H1 (cell line): ENCODE measurements at regions not wholly inside any gene's neighbourhood (a gene's known extent, or its start where the extent isn't known, plus 50 kb on each side); places are given as distances from the start of the nearest gene placed in this dataset.
A peak's percentile ranks its signal among the peaks of the same experiment; 100 is the strongest.

Experiments used
- CTCF ChIA-PET: fragments of 300-600 bp; sonication (Branson Sonifier 250); formaldehyde crosslinking; loops from one replicate; lab custom pipeline; 2021; ENCODE audit not compliant: partially characterized antibody; lab: Charles Lee
- POLR2A ChIA-PET: fragments of 300-600 bp; sonication (Branson Sonifier 250); formaldehyde crosslinking; loops from one replicate; lab custom pipeline; 2021; ENCODE audit warnings: inconsistent platforms; ENCODE audit not compliant: partially characterized antibody; lab: Charles Lee
- DNase-seq, 2 experiments: peaks; one replicate each; pipeline versions ENCODE4 v3.0.0 to v3.0.0-alpha.2; 2010 to 2022; ENCODE audit warnings: low spot score in 2 of 2, low read depth in 1 of 2, mixed read lengths in 1 of 2
- FAIRE-seq: peaks from 2 replicates; lab custom pipeline; 2011; peaks lifted over from hg19 to GRCh38; lab: Jason Lieb, UNC
- H2AFZ ChIP-seq: 2 replicates; pipeline ENCODE4 v1.8.1; 2012; ENCODE audit warnings: low read length, inconsistent platforms
- H2AK5ac ChIP-seq: 2 replicates; pipeline ENCODE4 v1.6.1; 2013; ENCODE audit warnings: low read depth, low read length
- H2BK120ac ChIP-seq: replicated peaks from 2 replicates; pipeline ENCODE3; 2013; ENCODE audit warnings: low read depth, low read length, inconsistent platforms
- H2BK12ac ChIP-seq: 2 replicates; pipeline ENCODE4 v1.6.1; 2013; ENCODE audit warnings: low read depth, low read length
- H2BK15ac ChIP-seq: 2 replicates; pipeline ENCODE4 v1.6.1; 2013; ENCODE audit warnings: low read length
- H2BK20ac ChIP-seq: 2 replicates; pipeline ENCODE4 v1.6.1; 2013; ENCODE audit warnings: low read length
- H2BK5ac ChIP-seq: 2 replicates; pipeline ENCODE4 v1.6.1; 2013; ENCODE audit warnings: low read depth, low read length
- H3K14ac ChIP-seq: 2 replicates; pipeline ENCODE4 v1.6.1; 2013; ENCODE audit warnings: inconsistent platforms; ENCODE audit not compliant: insufficient read length
- H3K18ac ChIP-seq: 2 replicates; pipeline ENCODE4 v1.6.1; 2013; ENCODE audit warnings: low read length; ENCODE audit errors: extremely low read depth
- H3K23ac ChIP-seq: 2 replicates; pipeline ENCODE4 v1.6.1; 2013; ENCODE audit warnings: inconsistent platforms; ENCODE audit not compliant: insufficient read length
- H3K23me2 ChIP-seq: 2 replicates; pipeline ENCODE4 v1.6.1; 2013; ENCODE audit warnings: low read depth, low read length
- H3K27ac ChIP-seq: 2 replicates; pipeline ENCODE4 v1.6.1; 2011; ENCODE audit warnings: low read depth, low read length, inconsistent platforms
- H3K27me3 ChIP-seq, 4 experiments: replicated peaks in 1 of 4; 1 replicate in 1 of 4; 2 replicates in 3 of 4; pipeline versions ENCODE4 v1.6.1 to v1.8.1; 2011 to 2013; ENCODE audit warnings: low read length in 3 of 4, mild to moderate bottlenecking in 3 of 4, inconsistent platforms in 2 of 4, mixed read lengths in 2 of 4, moderate library complexity in 1 of 4; ENCODE audit not compliant: control insufficient read depth in 3 of 4, insufficient read depth in 3 of 4; ENCODE audit errors: extremely low read depth in 1 of 4
- H3K36me3 ChIP-seq, 4 experiments: 2 replicates each; pipeline versions ENCODE4 v1.6.1 to v1.8.1; 2011 to 2013; ENCODE audit warnings: mild to moderate bottlenecking in 4 of 4, low read length in 3 of 4, moderate library complexity in 2 of 4, control low read depth in 1 of 4, inconsistent platforms in 1 of 4; ENCODE audit not compliant: insufficient read depth in 4 of 4, control insufficient read depth in 2 of 4
- H3K4ac ChIP-seq: replicated peaks from 2 replicates; pipeline ENCODE3; 2013; ENCODE audit warnings: low read length, low read depth, mixed read lengths, inconsistent platforms; ENCODE audit not compliant: insufficient read length
- H3K4me1 ChIP-seq, 4 experiments: replicated peaks in 1 of 4; 1 replicate in 1 of 4; 2 replicates in 3 of 4; pipeline versions ENCODE4 v1.6.1 to v1.8.1; 2011 to 2013; ENCODE audit warnings: low read length in 3 of 4, inconsistent platforms in 2 of 4, mixed read lengths in 1 of 4; ENCODE audit not compliant: insufficient read depth in 4 of 4, control insufficient read depth in 3 of 4
- H3K4me2 ChIP-seq, 2 experiments: 2 replicates each; pipeline versions ENCODE4 v1.6.1 to v1.8.1; 2011 to 2013; ENCODE audit warnings: low read depth in 2 of 2, low read length in 2 of 2, control low read depth in 1 of 2, inconsistent platforms in 1 of 2, mild to moderate bottlenecking in 1 of 2; ENCODE audit not compliant: insufficient read depth in 1 of 2
- H3K4me3 ChIP-seq, 4 experiments: fragments of 200-600, 300-600 bp in 1 of 4; sonication (generic), shearing (Covaris generic), sonication (Bioruptor Twin) in 1 of 4; 2 replicates each; pipeline versions ENCODE4 v1.5.1 to v1.8.1; 2011 to 2016; ENCODE audit warnings: low read length in 4 of 4, low read depth in 3 of 4, control low read depth in 2 of 4, inconsistent platforms in 2 of 4, mild to moderate bottlenecking in 2 of 4, mixed read lengths in 1 of 4, moderate library complexity in 1 of 4; ENCODE audit not compliant: insufficient read depth in 2 of 4; ENCODE audit errors: extremely low read depth in 1 of 4
- H3K56ac ChIP-seq: replicated peaks from 2 replicates; pipeline ENCODE3; 2013; ENCODE audit warnings: low read depth, mild to moderate bottlenecking, mixed read lengths, low read length, inconsistent platforms; ENCODE audit not compliant: insufficient read length
- H3K79me1 ChIP-seq: 2 replicates; pipeline ENCODE4 v1.6.1; 2013; ENCODE audit warnings: low read depth, low read length, control low read depth
- H3K79me2 ChIP-seq, 2 experiments: 2 replicates each; pipeline versions ENCODE4 v1.6.1 to v1.8.1; 2012 to 2013; ENCODE audit warnings: low read length in 2 of 2, mild to moderate bottlenecking in 2 of 2, inconsistent platforms in 1 of 2; ENCODE audit not compliant: insufficient read depth in 2 of 2, control insufficient read depth in 1 of 2
- H3K9ac ChIP-seq, 4 experiments: replicated peaks in 1 of 4; 1 replicate in 1 of 4; 2 replicates in 3 of 4; pipeline versions ENCODE4 v1.6.1 to v1.8.1; 2011 to 2013; ENCODE audit warnings: low read depth in 3 of 4, low read length in 3 of 4, control low read depth in 2 of 4, mild to moderate bottlenecking in 2 of 4, moderate library complexity in 2 of 4, inconsistent platforms in 1 of 4; ENCODE audit errors: extremely low read depth in 1 of 4
- H3K9me3 ChIP-seq, 2 experiments: 2 replicates each; pipeline versions ENCODE4 v1.6.1 to v1.8.1; 2012 to 2013; ENCODE audit warnings: mild to moderate bottlenecking in 2 of 2, moderate library complexity in 2 of 2, control low read depth in 1 of 2, inconsistent platforms in 1 of 2, low read depth in 1 of 2, low read length in 1 of 2, mixed read lengths in 1 of 2; ENCODE audit not compliant: insufficient read depth in 2 of 2
- H4K20me1 ChIP-seq, 2 experiments: replicated peaks in 1 of 2; 2 replicates each; pipeline versions ENCODE3 to v1.8.1; 2011 to 2013; ENCODE audit warnings: inconsistent platforms in 2 of 2, low read length in 2 of 2, mild to moderate bottlenecking in 1 of 2; ENCODE audit not compliant: insufficient read depth in 2 of 2, control insufficient read depth in 1 of 2
- H4K5ac ChIP-seq: 2 replicates; pipeline ENCODE4 v1.6.1; 2013; ENCODE audit warnings: low read length, low read depth, mixed read lengths, inconsistent platforms; ENCODE audit not compliant: insufficient read length
- H4K8ac ChIP-seq: 2 replicates; pipeline ENCODE4 v1.8.0; 2013; ENCODE audit warnings: mild to moderate bottlenecking, moderate library complexity, low read length, inconsistent platforms; ENCODE audit not compliant: insufficient read depth; ENCODE audit errors: extremely low read depth
- H4K91ac ChIP-seq: replicated peaks from 2 replicates; pipeline ENCODE3; 2013; ENCODE audit warnings: low read length, mixed read lengths, inconsistent platforms; ENCODE audit not compliant: insufficient read length
- CEBPB ChIP-seq: IDR thresholded peaks from 2 replicates; pipeline ENCODE4 v1.6.1; 2012; ENCODE audit warnings: low read depth, low read length
- CTCF ChIP-seq, 3 experiments: IDR thresholded peaks; 1 replicate in 2 of 3; 2 replicates in 1 of 3; pipeline versions ENCODE4 v1.5.1 to v1.6.1; 2011; ENCODE audit warnings: low read length in 3 of 3, mild to moderate bottlenecking in 3 of 3, inconsistent platforms in 2 of 3, low read depth in 1 of 3, moderate library complexity in 1 of 3; ENCODE audit not compliant: insufficient read depth in 1 of 3; ENCODE audit errors: control extremely low read depth in 1 of 3
- WGBS, 2 experiments: shearing (Covaris generic) in 1 of 2; methylation state at CpG; one replicate each; pipeline versions ENCODE4 v1.1.6 to v1.1.7; 2013 to 2015; ENCODE audit warnings: low lambda C conversion rate in 2 of 2, mixed read lengths in 2 of 2, inconsistent platforms in 1 of 2, low coverage in 1 of 2, missing lambda C conversion rate in 1 of 2; ENCODE audit not compliant: insufficient replicate concordance in 2 of 2, insufficient coverage in 1 of 2, insufficient read length in 1 of 2; ENCODE audit errors: extremely low coverage in 1 of 2, missing lambda C conversion rate in 1 of 2; 5-methylcytosine and 5-hydroxymethylcytosine counted together

DNA sequence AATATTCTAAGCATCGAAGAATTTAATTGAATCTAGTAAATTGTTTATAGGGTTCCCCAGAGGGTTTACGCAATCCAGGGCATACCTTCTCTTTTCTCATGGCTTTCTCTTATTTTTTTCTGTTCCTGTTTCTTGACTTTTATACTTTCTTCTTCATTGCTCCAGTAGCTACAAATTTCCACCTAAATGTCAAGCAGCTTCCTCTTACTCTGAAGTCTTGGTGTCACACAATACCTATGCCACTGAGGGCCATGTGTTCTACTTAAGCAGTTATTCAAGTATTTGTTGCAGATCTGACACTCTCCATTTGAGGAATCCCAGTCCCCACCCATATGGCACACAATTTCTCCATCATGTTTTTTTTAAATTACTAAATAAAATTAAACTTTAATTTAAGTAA is 343.1 kb upstream of the MBL2 start:
- POLR2A ChIA-PET, result no interaction called here
- H2BK120ac ChIP-seq, result no peak overlapping the region
- H2BK20ac ChIP-seq, result no peak overlapping the region
- FAIRE-seq (no peak), DNase-seq (no peak)
- no peak overlapping the region for H4K8ac ChIP-seq
- H2BK15ac ChIP-seq, result no peak overlapping the region
- no peak overlapping the region for H2BK5ac ChIP-seq
- no peak overlapping the region for H3K4ac ChIP-seq
- no peak overlapping the region for H3K14ac ChIP-seq
- no peak overlapping the region for H3K18ac ChIP-seq
- no peak overlapping the region for H4K91ac ChIP-seq
- no peak overlapping the region for H2AFZ ChIP-seq
- H3K23me2 ChIP-seq, result no peaks in the 10 kb centered on the region
- H3K79me2 ChIP-seq, result no peaks in the 10 kb centered on the region
- no peaks in the 10 kb centered on the region for H4K20me1 ChIP-seq
- H2AK5ac ChIP-seq, result no peak overlapping the region
- no peaks in the 10 kb centered on the region for H3K79me1 ChIP-seq
- H3K56ac ChIP-seq, result no peak overlapping the region
- TF ChIP-seq CEBPB, result peak; percentile 9; the same call in 1 of the 2 replicates
- TF ChIP-seq CTCF (IDR thresholded peaks at IDR 0.05; ENCODE audit: control extremely low read depth in 1 of 3, insufficient read depth in 1 of 3, low read depth in 1 of 3, low read length in 3 of 3), result no peak
- TF ChIP-seq, all 59 proteins: peak for 1
- WGBS, 2 experiments, result 92% methylated on average over 2 of the region's 2 CpGs; no CpG with 5 or more reads in 1 of the 2 experiments
- no peak overlapping the region for H4K5ac ChIP-seq
- H3K4me1 ChIP-seq, result no peaks in the 10 kb centered on the region
- no peak overlapping the region for H2BK12ac ChIP-seq
- H3K9me3 ChIP-seq, result peaks cover 5 to 6% of the 10 kb centered on the region in 2 experiments; a peak in 3 of 4 replicates
- no peak overlapping the region for H3K4me3 ChIP-seq
- no peak overlapping the region for H3K27ac ChIP-seq
- no peak overlapping the region for H3K4me2 ChIP-seq
- no peak overlapping the region for H3K9ac ChIP-seq
- no peaks in the 10 kb centered on the region for H3K27me3 ChIP-seq
- H3K23ac ChIP-seq, result no peak overlapping the region
- CTCF ChIA-PET, result no interaction called here
- H3K36me3 ChIP-seq, result no peaks in the 10 kb centered on the region; a peak in 1 of 8 replicates
